Breast epithelium (tissue), 3 donors: ENCODE measurements at regions not wholly inside any gene's neighbourhood (a gene's known extent, or its start where the extent isn't known, plus 50 kb on each side); places are given as distances from the start of the nearest gene placed in this dataset.

Source experiments
- CTCF ChIP-seq, 3 donors: fragments of 450-650 bp; IDR thresholded peaks; one replicate each; pipeline ENCODE4 v1.5.1; 2016 to 2017; ENCODE audit warnings: antibody characterized with exemption in 3 of 3, mild to moderate bottlenecking in 3 of 3, moderate library complexity in 3 of 3
- POLR2AphosphoS5 ChIP-seq, 3 donors: sonication (generic); formaldehyde crosslinking; IDR thresholded peaks; one replicate each; pipeline ENCODE4 v1.6.1; 2017; ENCODE audit warnings: antibody characterized with exemption in 3 of 3

DNA sequence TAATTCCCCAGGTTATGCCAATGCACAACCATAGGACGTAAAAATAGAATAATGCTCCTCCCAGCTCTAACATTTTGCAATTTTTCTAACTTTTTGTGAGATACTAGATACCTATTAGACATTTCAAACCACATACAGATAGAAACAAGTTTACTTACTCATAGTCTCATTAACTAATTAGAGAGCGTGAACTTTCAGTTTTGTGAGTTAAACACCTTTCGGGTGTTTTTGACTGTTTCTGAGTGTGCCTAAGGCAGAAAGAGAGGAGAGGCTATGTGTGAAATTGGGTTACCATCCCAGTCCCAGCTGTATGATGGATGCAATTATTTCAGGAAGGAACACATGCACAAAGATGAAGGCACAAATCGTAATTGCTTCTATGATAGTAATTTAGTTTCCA is 300.4 kb upstream of the POU1F1 start:
- TF ChIP-seq CTCF (IDR thresholded peaks at IDR 0.05) (no peak), POLR2AphosphoS5 (IDR thresholded peaks at IDR 0.05) (no peak)
